HCT116 (cell line): ENCODE measurements at regions not wholly inside any gene's neighbourhood (a gene's known extent, or its start where the extent isn't known, plus 50 kb on each side); places are given as distances from the start of the nearest gene placed in this dataset.

Experiments
- ATAC-seq: fragments of 200-7000 bp; cut with Tn5 transposase; 2 replicates; pipeline ENCODE4 v1.9.1; 2020; ENCODE audit warnings: mild to moderate bottlenecking, moderate library complexity
- BruUV-seq: library from RNA; stranded (reverse); fragments of 400-500 nt; replicated peaks from 2 replicates; lab custom pipeline; 2021; lab: Mats Ljungman, UMichigan
- CTCF ChIA-PET: fragments of 300-600 bp; sonication (Branson Sonifier 250); formaldehyde crosslinking; loops from one replicate; lab custom pipeline; 2021; ENCODE audit warnings: antibody characterized with exemption; lab: Charles Lee
- POLR2A ChIA-PET: fragments of 300-600, 350-600 bp; sonication (Branson Sonifier 250); formaldehyde crosslinking; loops from one replicate; lab custom pipeline; 2021; ENCODE audit warnings: antibody characterized with exemption; lab: Charles Lee
- RAD21 ChIA-PET, 2 experiments: fragments of 300-600 bp; sonication (Branson Sonifier 250); formaldehyde crosslinking; loops; one replicate each; lab custom pipeline; 2023; ENCODE audit warnings: low total read pairs in 2 of 2; ENCODE audit not compliant: uncharacterized antibody in 2 of 2, unreplicated experiment in 2 of 2, low non-redundant PET in 1 of 2; lab: Charles Lee
- DNase-seq: peaks from one replicate; pipeline ENCODE4 v3.0.0-alpha.2; 2010; ENCODE audit warnings: low read depth, low spot score
- H2AFZ ChIP-seq: fragments of 200-600 bp; shearing (Covaris generic), sonication (generic); 2 replicates; pipeline ENCODE4 v1.6.1; 2017; ENCODE audit warnings: low read depth, mixed run types, mixed read lengths, antibody characterized with exemption, low read length; ENCODE audit not compliant: poor library complexity, severe bottlenecking
- H3K27ac ChIP-seq: 2 replicates; pipeline ENCODE4 v1.5.1; 2012; ENCODE audit warnings: low read depth, low read length
- H3K27me3 ChIP-seq: fragments of 200-600 bp; sonication (generic); 2 replicates; pipeline ENCODE4 v1.6.1; 2016; ENCODE audit warnings: mixed run types, low read length, mixed read lengths; ENCODE audit not compliant: insufficient read depth
- H3K36me3 ChIP-seq, 2 experiments: fragments of 200-500 bp in 1 of 2; fragments of 200-600 bp in 1 of 2; sonication (Bioruptor generic) in 1 of 2; sonication (generic) in 1 of 2; 2 replicates each; pipeline versions ENCODE4 v1.5.1 to v1.6.1; 2014 to 2016; ENCODE audit warnings: low read length in 2 of 2, inconsistent platforms in 1 of 2, mixed read lengths in 1 of 2, mixed run types in 1 of 2; ENCODE audit not compliant: insufficient read depth in 2 of 2, control insufficient read depth in 1 of 2
- H3K4me1 ChIP-seq, 2 experiments: fragments of 200-600 bp in 1 of 2; sonication (generic) in 1 of 2; 2 replicates each; pipeline versions ENCODE4 v1.5.1 to v1.6.1; 2012 to 2017; ENCODE audit warnings: low read length in 2 of 2, inconsistent platforms in 1 of 2, mild to moderate bottlenecking in 1 of 2, mixed read lengths in 1 of 2, mixed run types in 1 of 2, moderate library complexity in 1 of 2; ENCODE audit not compliant: insufficient read depth in 2 of 2, control insufficient read depth in 1 of 2
- H3K4me2 ChIP-seq: fragments of 200-600 bp; sonication (generic); 2 replicates; pipeline ENCODE4 v1.6.1; 2017; ENCODE audit warnings: mixed run types, low read length, mixed read lengths
- H3K4me3 ChIP-seq, 2 experiments: fragments of 200-600 bp in 1 of 2; sonication (generic) in 1 of 2; replicated peaks in 1 of 2; 2 replicates each; pipeline ENCODE4 v1.5.1; 2011 to 2016; ENCODE audit warnings: low read length in 2 of 2, control low read depth in 1 of 2, low read depth in 1 of 2, mild to moderate bottlenecking in 1 of 2, mixed read lengths in 1 of 2, mixed run types in 1 of 2
- H3K79me2 ChIP-seq: fragments of 200-600 bp; sonication (generic); 2 replicates; pipeline ENCODE4 v1.6.1; 2017; ENCODE audit warnings: mild to moderate bottlenecking, mixed run types, low read length, moderate library complexity, mixed read lengths; ENCODE audit not compliant: insufficient read depth
- H3K9ac ChIP-seq: fragments of 200-600 bp; sonication (generic); 2 replicates; pipeline ENCODE4 v1.6.1; 2016; ENCODE audit warnings: low read length, mixed read lengths
- H3K9me2 ChIP-seq: fragments of 200-600 bp; sonication (generic), shearing (Covaris generic); 2 replicates; pipeline ENCODE4 v1.6.1; 2017; ENCODE audit warnings: mixed run types, mild to moderate bottlenecking, moderate library complexity; ENCODE audit not compliant: insufficient read depth
- H3K9me3 ChIP-seq, 2 experiments: fragments of 200-500 bp in 1 of 2; fragments of 200-600 bp in 1 of 2; sonication (Bioruptor generic) in 1 of 2; sonication (generic) in 1 of 2; 2 replicates each; pipeline ENCODE4 v1.6.1; 2014 to 2017; ENCODE audit warnings: low read length in 2 of 2, mixed read lengths in 2 of 2, inconsistent platforms in 1 of 2, low read depth in 1 of 2, mild to moderate bottlenecking in 1 of 2, mixed run types in 1 of 2, moderate library complexity in 1 of 2; ENCODE audit not compliant: control insufficient read depth in 1 of 2, insufficient read depth in 1 of 2
- H4K20me1 ChIP-seq: fragments of 200-600 bp; sonication (generic), shearing (Covaris generic); 2 replicates; pipeline ENCODE4 v1.6.1; 2017; ENCODE audit warnings: mixed run types, mild to moderate bottlenecking, moderate library complexity; ENCODE audit not compliant: insufficient read depth
- CEBPB ChIP-seq: IDR thresholded peaks from 2 replicates; pipeline ENCODE4 v1.6.1; 2012; ENCODE audit warnings: low read depth
- ELF1 ChIP-seq: IDR thresholded peaks from 2 replicates; pipeline ENCODE4 v1.6.1; 2012; ENCODE audit warnings: low read depth, borderline replicate concordance
- EZH2phosphoT487 ChIP-seq: fragments of 200-600 bp; IDR thresholded peaks from 2 replicates; pipeline ENCODE4 v1.6.1; 2018; ENCODE audit warnings: antibody characterized with exemption, borderline replicate concordance
- JUND ChIP-seq: IDR thresholded peaks from 2 replicates; pipeline ENCODE4 v1.6.1; 2012
- MAX ChIP-seq: IDR thresholded peaks from 2 replicates; pipeline ENCODE4 v1.6.1; 2012
- POLR2A ChIP-seq: IDR thresholded peaks from 2 replicates; pipeline ENCODE4 v1.7.0; 2011; ENCODE audit warnings: borderline replicate concordance; ENCODE audit not compliant: insufficient read depth, insufficient read length; ENCODE audit errors: extremely low read depth
- POLR2AphosphoS5 ChIP-seq: IDR thresholded peaks from 2 replicates; pipeline ENCODE4 v1.6.1; 2011; ENCODE audit warnings: mild to moderate bottlenecking, low read depth, low read length, moderate library complexity
- REST ChIP-seq: IDR thresholded peaks from 2 replicates; pipeline ENCODE4 v1.6.1; 2012; ENCODE audit warnings: low read depth
- SIN3A ChIP-seq: IDR thresholded peaks from 2 replicates; pipeline ENCODE4 v1.6.1; 2012; ENCODE audit warnings: low read depth
- SP1 ChIP-seq: IDR thresholded peaks from 2 replicates; pipeline ENCODE4 v1.6.1; 2012; ENCODE audit warnings: low read depth
- TCF7L2 ChIP-seq: IDR thresholded peaks from 2 replicates; pipeline ENCODE4 v1.7.0; 2011; ENCODE audit warnings: borderline replicate concordance, inconsistent platforms; ENCODE audit not compliant: insufficient read depth, insufficient read length; ENCODE audit errors: extremely low read depth
- YY1 ChIP-seq: IDR thresholded peaks from 2 replicates; pipeline ENCODE4 v1.6.1; 2011; ENCODE audit warnings: low read length, low read depth, moderate library complexity, mild to moderate bottlenecking; ENCODE audit not compliant: insufficient replicate concordance; ENCODE audit errors: extremely low read depth
- ZBTB33 ChIP-seq: IDR thresholded peaks from 2 replicates; pipeline ENCODE4 v1.6.1; 2011; ENCODE audit warnings: mild to moderate bottlenecking, low read length, moderate library complexity; ENCODE audit not compliant: insufficient replicate concordance; ENCODE audit errors: extremely low read depth
- ZFX ChIP-seq: fragments of 450-650 bp; IDR thresholded peaks from 2 replicates; pipeline ENCODE4 v1.6.1; 2017
- intact Hi-C: fragments of 100-400 bp; cut with micrococcal nuclease; formaldehyde crosslinking; loops from 2 replicates; pipeline ENCODE4 v1.10.0; 2022
- TF ChIP-seq, protein P1 (sequence below), 3 experiments: fragments of 200-600 bp in 1 of 3; sonication (generic) in 1 of 3; IDR thresholded peaks in 2 of 3; conservative IDR thresholded peaks in 1 of 3; 2 replicates each; pipeline ENCODE4 v1.5.1; 2012 to 2017; ENCODE audit warnings: low read depth in 2 of 3, low read length in 2 of 3, antibody characterized with exemption in 1 of 3, borderline replicate concordance in 1 of 3, control low read depth in 1 of 3, mild to moderate bottlenecking in 1 of 3, mixed read lengths in 1 of 3, mixed run types in 1 of 3, moderate library complexity in 1 of 3; ENCODE audit not compliant: insufficient read depth in 1 of 3
- TF ChIP-seq, protein P2 (sequence below): IDR thresholded peaks from 2 replicates; pipeline ENCODE4 v1.6.1; 2012

DNA sequence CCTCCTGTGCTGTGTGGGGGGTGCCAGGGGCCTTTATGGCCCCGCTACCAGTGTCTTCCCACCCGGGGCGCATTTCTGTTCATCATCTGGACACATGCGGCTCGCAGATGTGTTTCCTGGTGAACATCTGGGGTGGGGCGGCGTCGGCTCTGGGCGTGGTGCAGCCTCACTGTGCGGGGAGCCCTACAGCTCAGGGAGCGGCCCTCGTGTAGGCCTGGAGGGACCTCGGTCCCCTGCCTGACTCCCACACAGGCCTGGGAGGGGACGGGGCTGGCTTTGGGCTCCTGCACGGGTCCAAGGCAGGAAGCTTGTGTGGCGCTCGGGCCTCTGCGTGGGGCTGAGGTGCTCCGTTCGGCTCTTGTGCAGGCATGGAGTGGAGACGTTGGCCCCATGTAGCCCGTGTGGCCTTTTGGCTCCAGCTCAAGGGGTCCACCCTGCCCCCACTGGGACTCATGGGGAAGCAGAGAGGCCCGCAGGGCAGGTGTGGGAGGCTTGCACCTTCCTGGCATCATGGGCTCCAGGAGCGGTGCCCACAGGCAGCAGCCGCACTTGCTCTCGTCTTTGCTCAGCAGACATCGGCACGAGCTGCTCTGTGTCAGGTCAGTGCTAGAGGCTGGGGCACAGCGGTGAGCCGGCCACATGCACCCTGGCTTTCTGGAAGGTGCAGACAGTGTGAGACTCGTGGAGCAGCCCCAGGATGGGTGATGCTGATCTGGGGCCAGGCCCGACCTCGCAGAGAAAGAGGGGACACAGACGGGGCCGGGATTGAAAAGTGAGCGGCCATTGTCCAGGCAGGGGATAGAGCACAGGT, 90.1 kb upstream of the ACTRT2 start:
- DNase-seq (no peak), ATAC-seq (no peak)
- intact Hi-C loops = no loop called here
- Histone ChIP-seq H2AFZ (no peak overlapping the region), H3K9ac (no peak overlapping the region), H3K4me1 (no peaks in the 10 kb centered on the region), H3K4me3 (no peak overlapping the region), H3K4me2 (no peak overlapping the region), H3K9me2 (no peaks in the 10 kb centered on the region), H3K79me2 (no peaks in the 10 kb centered on the region), H3K27ac (no peak overlapping the region), H3K27me3 (no peaks in the 10 kb centered on the region), H4K20me1 (no peaks in the 10 kb centered on the region), H3K9me3 (no peaks in the 10 kb centered on the region), H3K36me3 (no peaks in the 10 kb centered on the region)
- ChIA-PET CTCF (no interaction called here), POLR2A (no interaction called here), RAD21 (no interaction called here)
- BruUV-seq = no TSS peak
- TF ChIP-seq SP1 (no peak), TCF7L2 (no peak), POLR2AphosphoS5 (no peak), JUND (no peak), YY1 (no peak), EZH2phosphoT487 (no peak), ZFX (no peak), MAX (no peak), CEBPB (no peak), ELF1 (no peak), SIN3A (no peak), ZBTB33 (no peak), POLR2A (no peak), REST (no peak)
- TF ChIP-seq, protein P1, sequence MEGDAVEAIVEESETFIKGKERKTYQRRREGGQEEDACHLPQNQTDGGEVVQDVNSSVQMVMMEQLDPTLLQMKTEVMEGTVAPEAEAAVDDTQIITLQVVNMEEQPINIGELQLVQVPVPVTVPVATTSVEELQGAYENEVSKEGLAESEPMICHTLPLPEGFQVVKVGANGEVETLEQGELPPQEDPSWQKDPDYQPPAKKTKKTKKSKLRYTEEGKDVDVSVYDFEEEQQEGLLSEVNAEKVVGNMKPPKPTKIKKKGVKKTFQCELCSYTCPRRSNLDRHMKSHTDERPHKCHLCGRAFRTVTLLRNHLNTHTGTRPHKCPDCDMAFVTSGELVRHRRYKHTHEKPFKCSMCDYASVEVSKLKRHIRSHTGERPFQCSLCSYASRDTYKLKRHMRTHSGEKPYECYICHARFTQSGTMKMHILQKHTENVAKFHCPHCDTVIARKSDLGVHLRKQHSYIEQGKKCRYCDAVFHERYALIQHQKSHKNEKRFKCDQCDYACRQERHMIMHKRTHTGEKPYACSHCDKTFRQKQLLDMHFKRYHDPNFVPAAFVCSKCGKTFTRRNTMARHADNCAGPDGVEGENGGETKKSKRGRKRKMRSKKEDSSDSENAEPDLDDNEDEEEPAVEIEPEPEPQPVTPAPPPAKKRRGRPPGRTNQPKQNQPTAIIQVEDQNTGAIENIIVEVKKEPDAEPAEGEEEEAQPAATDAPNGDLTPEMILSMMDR (IDR thresholded peaks at IDR 0.05 in 2 of 3, conservative IDR thresholded peaks at IDR 0.05 in 1 of 3; ENCODE audit: borderline replicate concordance in 1 of 3, insufficient read depth in 1 of 3, low read depth in 2 of 3, low read length in 2 of 3) = no peak
- TF ChIP-seq, protein P2, sequence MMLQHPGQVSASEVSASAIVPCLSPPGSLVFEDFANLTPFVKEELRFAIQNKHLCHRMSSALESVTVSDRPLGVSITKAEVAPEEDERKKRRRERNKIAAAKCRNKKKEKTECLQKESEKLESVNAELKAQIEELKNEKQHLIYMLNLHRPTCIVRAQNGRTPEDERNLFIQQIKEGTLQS = no peak
